ENCODE measurements at regions not wholly inside any gene's neighbourhood (a gene's known extent, or its start where the extent isn't known, plus 50 kb on each side); places are given as distances from the start of the nearest gene placed in this dataset.
"Not testable (repeated sequence)": the region's sequence is repeated elsewhere in the genome, so short reads cannot be mapped to it uniquely, and the experiment has no call there.

- Mint-ChIP-seq H3K27me3 (ENCODE audit: low read depth in 2 of 2) (peaks cover 20 to 28% of the 10 kb centered on the region in 2 donors), H3K36me3 (no peaks in the 10 kb centered on the region), H3K4me3 (no peak overlapping the region), H3K4me1 (no peaks in the 10 kb centered on the region), H3K9me3 (no peaks in the 10 kb centered on the region), H3K27ac (no peak overlapping the region)
- H3K4me3 ChIP-seq (ENCODE audit: low read length): no peak overlapping the region
- 92% methylated on average over 18 of the region's 20 CpGs for whole genome bisulfite sequencing (ENCODE audit: insufficient coverage)
- no peak overlapping the region for H3K27ac ChIP-seq (ENCODE audit: low read length)
- H3K27me3 ChIP-seq (ENCODE audit: control insufficient read depth, insufficient read depth, low read length): peaks cover 14% of the 10 kb centered on the region
- no peak for DNase-seq
- no peaks in the 10 kb centered on the region for H3K36me3 ChIP-seq (ENCODE audit: control insufficient read depth, insufficient read depth, low read length)
- intact Hi-C loops (cut with micrococcal nuclease): no loop called here
- ATAC-seq: no peak
- no peaks in the 10 kb centered on the region for H3K4me1 ChIP-seq (ENCODE audit: control insufficient read depth, insufficient read depth, low read length)
- TF ChIP-seq CTCF (IDR thresholded peaks at IDR 0.05): no peak
- H3K9me3 ChIP-seq (ENCODE audit: control insufficient read depth, insufficient read depth, low read length): no peaks in the 10 kb centered on the region
Measured at GRCh38 chr13:21287331-21287907, 111.0 kb downstream of the MRPL57 start.

- no peak overlapping the region for H3K27ac Mint-ChIP-seq
- Histone ChIP-seq H3K4me1 (ENCODE audit: control insufficient read depth, insufficient read depth, low read length) (no peaks in the 10 kb centered on the region), H3K4me3 (ENCODE audit: low read length) (no peak overlapping the region), H3K9me3 (ENCODE audit: control insufficient read depth, insufficient read depth, low read length) (no peaks in the 10 kb centered on the region), H3K36me3 (ENCODE audit: control insufficient read depth, insufficient read depth, low read length) (no peaks in the 10 kb centered on the region), H3K27me3 (ENCODE audit: control insufficient read depth, insufficient read depth, low read length) (peaks cover 2% of the 10 kb centered on the region), H3K27ac (ENCODE audit: low read length) (no peak overlapping the region)
- no peak overlapping the region for H3K4me3 Mint-ChIP-seq
- DNase-seq: peak in 1 of 2 donors; percentile 10
- H3K4me1 Mint-ChIP-seq: no peaks in the 10 kb centered on the region
- 89% methylated on average over 5 of the region's 5 CpGs for WGBS (ENCODE audit: insufficient coverage)
- no peak for TF ChIP-seq CTCF (IDR thresholded peaks at IDR 0.05)
- H3K9me3 Mint-ChIP-seq: no peaks in the 10 kb centered on the region
- intact Hi-C loops (cut with micrococcal nuclease): no loop called here
- peaks cover 16% of the 10 kb centered on the region in 2 donors for H3K27me3 Mint-ChIP-seq (ENCODE audit: low read depth in 2 of 2)
- peak in 1 of 3 donors; percentile 5 for ATAC-seq
- no peaks in the 10 kb centered on the region for H3K36me3 Mint-ChIP-seq
Measured at GRCh38 chr13:21289475-21289874, 113.0 kb downstream of the MRPL57 start.

- DNase-seq: peak in 1 of 2 donors; percentile 13
- H3K4me1 Mint-ChIP-seq; H3K9me3 ChIP-seq (ENCODE audit: control insufficient read depth, insufficient read depth, low read length); H3K27ac Mint-ChIP-seq; H3K4me3 Mint-ChIP-seq; H3K27me3 ChIP-seq (ENCODE audit: control insufficient read depth, insufficient read depth, low read length); H3K36me3 Mint-ChIP-seq; H3K9me3 Mint-ChIP-seq; ATAC-seq; H3K4me1 ChIP-seq (ENCODE audit: control insufficient read depth, insufficient read depth, low read length); H3K36me3 ChIP-seq (ENCODE audit: control insufficient read depth, insufficient read depth, low read length); intact Hi-C loops (cut with micrococcal nuclease); H3K4me3 ChIP-seq (ENCODE audit: low read length); H3K27ac ChIP-seq (ENCODE audit: low read length): not testable (repeated sequence)
- peaks cover 6 to 10% of the 10 kb centered on the region in 2 donors for H3K27me3 Mint-ChIP-seq (ENCODE audit: low read depth in 2 of 2)
- WGBS (ENCODE audit: insufficient coverage): 88% methylated on average over 13 of the region's 13 CpGs
Measured at GRCh38 chr13:21290442-21291002, 114.1 kb downstream of the MRPL57 start.

- TF ChIP-seq CTCF (IDR thresholded peaks at IDR 0.05): no peak
- Mint-ChIP-seq H3K27me3 (ENCODE audit: low read depth in 2 of 2) (peaks cover 6 to 7% of the 10 kb centered on the region in 2 donors), H3K4me3 (no peak overlapping the region), H3K9me3 (no peaks in the 10 kb centered on the region), H3K4me1 (no peaks in the 10 kb centered on the region), H3K36me3 (no peaks in the 10 kb centered on the region), H3K27ac (no peak overlapping the region)
- no peak for DNase-seq
- ATAC-seq: no peak
- Histone ChIP-seq H3K9me3 (ENCODE audit: control insufficient read depth, insufficient read depth, low read length) (no peaks in the 10 kb centered on the region), H3K36me3 (ENCODE audit: control insufficient read depth, insufficient read depth, low read length) (no peaks in the 10 kb centered on the region), H3K27ac (ENCODE audit: low read length) (no peak overlapping the region), H3K27me3 (ENCODE audit: control insufficient read depth, insufficient read depth, low read length) (no peaks in the 10 kb centered on the region), H3K4me3 (ENCODE audit: low read length) (no peak overlapping the region), H3K4me1 (ENCODE audit: control insufficient read depth, insufficient read depth, low read length) (peaks cover under 1% of the 10 kb centered on the region)
- 94% methylated on average over 7 of the region's 7 CpGs for WGBS (ENCODE audit: insufficient coverage)
- intact Hi-C loops (cut with micrococcal nuclease): no loop called here
Measured at GRCh38 chr13:21291840-21292239, 115.4 kb downstream of the MRPL57 start.

- H3K36me3 Mint-ChIP-seq; H3K27me3 Mint-ChIP-seq (ENCODE audit: low read depth in 2 of 2); H3K27me3 ChIP-seq (ENCODE audit: control insufficient read depth, insufficient read depth, low read length); H3K4me3 ChIP-seq (ENCODE audit: low read length); H3K9me3 ChIP-seq (ENCODE audit: control insufficient read depth, insufficient read depth, low read length); intact Hi-C loops (cut with micrococcal nuclease); H3K9me3 Mint-ChIP-seq; ATAC-seq; H3K36me3 ChIP-seq (ENCODE audit: control insufficient read depth, insufficient read depth, low read length): not testable (repeated sequence)
- Mint-ChIP-seq H3K4me3 (peak overlapping the region; percentile 95), H3K4me1 (peaks cover 23 to 24% of the 10 kb centered on the region in 2 donors), H3K27ac (peak overlapping the region; percentile 76 to 89)
- Histone ChIP-seq H3K4me1 (ENCODE audit: control insufficient read depth, insufficient read depth, low read length) (peaks cover 14% of the 10 kb centered on the region), H3K27ac (ENCODE audit: low read length) (peak overlapping the region; percentile 56)
- DNase-seq: peak in 1 of 2 donors; percentile 62
- WGBS (ENCODE audit: insufficient coverage): 26% methylated on average over 5 of the region's 5 CpGs
Measured at GRCh38 chr13:21296991-21297390, 120.5 kb downstream of the MRPL57 start.

All from natural killer cell (primary cell).